ENCODE measurements at regions not wholly inside any gene's neighbourhood (a gene's known extent, or its start where the extent isn't known, plus 50 kb on each side); places are given as distances from the start of the nearest gene placed in this dataset.
"Not testable (repeated sequence)": the region's sequence is repeated elsewhere in the genome, so short reads cannot be mapped to it uniquely, and the experiment has no call there.

DNA sequence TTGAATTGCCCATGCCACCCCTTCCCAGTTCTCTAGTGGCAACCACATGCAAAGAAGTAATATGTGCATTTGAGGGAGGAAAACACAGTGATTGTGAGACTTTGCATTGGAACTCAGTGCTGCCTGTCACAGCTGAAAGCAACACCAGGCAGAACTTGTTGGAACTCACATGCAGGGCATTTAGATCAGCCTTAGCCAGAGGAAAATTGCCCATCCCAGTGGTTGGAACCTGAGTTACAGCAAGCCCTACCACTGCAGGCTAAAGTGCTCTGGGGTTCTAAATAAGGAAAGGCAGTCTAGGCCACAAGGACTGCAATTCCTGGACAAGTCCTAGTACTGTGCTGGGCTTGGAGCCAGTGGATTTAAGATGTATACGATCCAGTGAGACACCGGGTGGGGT lies 245.3 kb upstream of the UFL1 start:
- DNase-seq, result no peak

DNA sequence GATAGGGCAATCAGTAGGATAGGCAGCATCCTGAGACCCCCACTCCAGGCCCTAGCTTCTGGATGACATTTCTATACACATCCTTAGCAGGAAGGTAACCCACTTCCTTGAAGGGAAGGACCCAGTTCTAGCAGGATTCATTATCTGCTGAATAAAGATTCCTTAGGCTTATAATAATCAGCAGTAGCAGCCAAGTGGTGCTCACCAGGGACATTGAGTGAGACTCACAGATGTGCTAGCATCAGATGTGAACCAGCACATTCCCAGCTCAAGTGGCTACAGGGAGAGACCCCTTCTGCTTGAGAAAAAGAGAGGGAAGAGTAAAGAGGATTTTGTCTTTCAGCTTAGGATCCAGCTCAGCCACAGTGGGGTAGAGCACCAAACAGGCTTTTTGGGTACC lies 244.8 kb upstream of the UFL1 start:
- no peak for DNase-seq

DNA sequence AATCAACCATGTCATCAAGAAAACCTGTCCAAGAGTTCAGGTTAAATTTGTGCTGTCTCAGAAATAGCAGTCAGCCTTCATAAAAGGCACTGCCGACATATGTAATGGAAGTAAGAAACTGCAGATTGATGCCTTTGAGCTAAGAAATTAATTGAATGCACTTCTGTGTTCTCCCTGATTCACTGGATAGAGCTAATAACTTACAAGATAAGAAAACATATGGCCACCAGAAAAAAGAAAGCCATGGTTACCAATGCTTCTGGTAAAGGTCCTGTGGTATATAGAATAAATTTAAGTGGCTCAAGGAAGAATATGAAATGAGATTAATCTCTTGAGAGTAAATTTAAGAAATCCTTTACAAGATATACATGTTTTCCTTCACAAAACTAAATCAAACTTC lies 242.5 kb upstream of the UFL1 start:
- no peak for DNase-seq

DNA sequence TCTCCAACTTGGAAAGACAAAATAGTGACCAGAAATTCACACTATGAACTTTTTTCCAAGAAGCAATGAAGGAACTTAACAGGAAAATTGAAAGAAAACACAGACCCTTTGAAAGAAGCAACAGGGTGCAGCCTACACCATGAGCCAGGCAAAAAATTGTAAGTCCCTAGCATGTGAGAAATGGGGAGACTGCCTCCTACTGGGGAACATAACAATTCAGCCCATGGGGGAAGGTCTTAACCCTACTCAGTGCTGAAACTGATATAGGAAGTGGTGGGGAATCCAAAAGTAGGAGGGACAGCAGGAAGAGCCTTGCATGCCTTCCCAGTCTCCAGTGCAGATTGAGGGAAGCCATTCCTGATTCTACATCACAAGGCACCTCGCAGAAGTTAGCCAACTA lies 235.1 kb upstream of the UFL1 start:
- no peak for DNase-seq

DNA sequence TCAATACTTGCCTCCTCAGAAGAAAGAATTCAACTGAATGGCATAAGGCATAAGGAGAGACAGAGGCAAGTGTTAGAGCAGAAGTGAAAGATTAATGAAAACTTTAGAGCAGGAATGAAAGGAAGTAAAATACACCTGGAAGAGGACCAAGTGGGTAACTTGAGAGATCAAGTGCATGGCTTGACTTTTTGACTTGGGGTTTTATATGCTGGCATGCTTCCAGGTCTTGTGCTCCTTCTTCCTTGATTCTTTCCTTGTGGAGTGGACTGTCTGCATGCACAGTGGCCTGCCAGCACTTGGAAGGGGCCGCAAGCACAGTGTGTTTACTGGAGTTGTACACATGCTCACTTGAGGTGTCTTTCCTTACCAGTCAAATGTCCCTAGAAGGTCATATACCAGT lies 222.1 kb upstream of the UFL1 start:
- no peak for DNase-seq

DNA sequence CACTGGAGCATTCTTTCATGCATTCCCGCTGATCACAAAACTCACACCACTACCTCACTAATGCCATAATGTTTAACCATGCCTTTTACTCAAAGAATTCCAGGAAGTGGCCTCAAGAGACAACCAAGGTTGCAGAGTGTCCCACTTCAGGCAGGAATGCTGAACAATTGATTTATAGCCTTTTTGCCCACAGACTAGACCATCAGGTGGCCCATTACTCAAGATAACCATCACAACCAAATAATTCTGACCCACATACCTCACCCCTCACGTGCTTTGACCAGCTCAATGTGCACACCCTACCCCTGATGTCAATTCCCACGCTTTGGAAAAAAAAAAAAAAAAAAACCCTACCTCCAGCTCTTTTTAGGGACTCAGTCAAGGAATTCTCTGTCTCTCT lies 220.6 kb upstream of the UFL1 start:
- no peak for DNase-seq

- DNase-seq, result no peak
Measured at GRCh38 chr6:96301781-96302180, 219.8 kb upstream of the UFL1 start.

DNA sequence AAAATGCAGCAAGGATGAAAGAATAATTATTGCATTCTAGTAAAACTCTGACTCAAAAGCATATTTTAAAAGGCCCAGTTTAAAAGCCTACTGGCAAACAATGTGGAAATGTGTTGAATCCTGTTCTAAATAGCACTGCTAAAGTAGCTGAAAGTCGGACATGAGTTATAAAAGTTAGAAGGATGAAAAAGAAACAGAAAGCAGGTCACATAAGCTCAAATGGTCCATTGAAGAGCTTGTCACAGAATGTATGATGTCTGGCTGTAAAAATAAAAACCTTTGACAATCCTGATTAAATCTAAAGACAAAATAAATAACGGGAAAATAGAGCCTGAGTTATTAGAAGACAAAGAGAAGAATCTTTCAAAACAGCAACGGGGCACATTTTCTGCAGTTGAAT lies 218.6 kb upstream of the UFL1 start:
- DNase-seq, result no peak

DNA sequence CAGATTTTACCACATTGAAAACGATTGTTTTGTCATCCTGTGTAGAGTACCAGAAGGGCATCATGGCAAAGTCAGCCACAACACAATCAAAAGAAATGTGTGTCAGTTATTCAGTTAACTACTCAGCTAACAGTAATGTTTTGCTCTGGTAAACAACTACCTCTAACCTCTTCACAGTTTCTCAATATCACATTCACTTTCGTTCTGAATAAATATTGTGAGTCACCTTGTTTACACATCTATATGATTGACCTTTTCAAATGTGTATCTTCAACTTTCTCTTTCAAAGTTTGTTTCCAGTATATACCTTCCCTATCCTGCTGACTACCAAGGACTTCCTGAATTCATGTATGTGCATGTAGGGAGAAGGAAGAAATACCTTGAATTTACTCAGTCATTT lies 216.6 kb upstream of the UFL1 start:
- no peak for DNase-seq

- DNase-seq, result no peak
Measured at GRCh38 chr6:96330884-96331283, 190.7 kb upstream of the UFL1 start.

DNA sequence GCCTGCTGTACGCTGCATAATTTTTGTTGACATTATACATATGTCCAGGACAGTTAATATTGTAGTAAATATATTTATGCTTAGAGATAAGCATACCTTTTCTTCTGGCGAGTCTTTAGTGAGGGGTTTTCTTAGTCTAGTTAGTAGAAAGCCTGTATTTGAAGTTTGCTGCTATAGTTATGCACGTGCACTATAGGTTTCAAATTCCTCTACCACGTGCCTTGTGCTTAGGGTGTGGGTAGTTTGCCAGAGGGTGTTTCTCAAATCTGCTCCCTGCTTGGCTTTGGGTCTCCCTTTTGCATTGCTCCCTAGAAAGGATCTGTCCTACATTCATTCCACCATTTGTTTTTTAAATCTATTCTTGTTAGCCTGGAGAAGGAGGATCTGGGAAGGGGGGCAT lies 181.4 kb upstream of the UFL1 start:
- no peak for DNase-seq

GRCh38 chr6:96345501-96345900 lies 176.1 kb upstream of the UFL1 start:
- no peak for DNase-seq

GRCh38 chr6:96381246-96381645 lies 140.4 kb upstream of the UFL1 start:
- no peak for DNase-seq

DNA sequence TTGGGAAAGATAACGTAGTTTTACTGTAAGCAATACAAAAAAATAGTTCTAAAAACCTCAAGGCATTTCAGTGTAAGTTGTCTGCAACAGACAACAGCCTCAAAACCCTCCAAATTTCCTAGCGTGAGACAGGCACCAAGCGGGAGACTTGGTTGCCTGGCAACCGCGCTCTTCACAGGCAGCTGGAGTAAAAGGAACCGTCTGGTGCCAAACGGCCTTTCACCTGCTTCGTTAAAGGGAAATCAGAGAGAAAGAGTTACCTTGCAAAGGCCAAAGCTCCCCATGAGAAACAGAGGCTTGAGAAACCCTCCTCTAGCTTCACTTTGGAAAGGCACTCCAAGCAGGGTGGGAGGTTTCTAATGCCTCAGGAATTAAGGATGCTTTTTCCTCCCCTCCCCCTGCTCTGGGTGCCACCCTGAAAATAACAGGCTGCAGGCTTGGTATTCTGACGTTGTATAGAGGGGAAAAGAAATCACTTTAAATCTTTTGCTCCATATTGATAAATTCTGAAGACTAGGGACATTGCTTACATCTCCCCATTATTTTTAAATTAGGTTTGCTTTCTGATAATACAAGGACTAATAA lies 129.7 kb upstream of the UFL1 start:
- DNase-seq, result peak; percentile 79

DNA sequence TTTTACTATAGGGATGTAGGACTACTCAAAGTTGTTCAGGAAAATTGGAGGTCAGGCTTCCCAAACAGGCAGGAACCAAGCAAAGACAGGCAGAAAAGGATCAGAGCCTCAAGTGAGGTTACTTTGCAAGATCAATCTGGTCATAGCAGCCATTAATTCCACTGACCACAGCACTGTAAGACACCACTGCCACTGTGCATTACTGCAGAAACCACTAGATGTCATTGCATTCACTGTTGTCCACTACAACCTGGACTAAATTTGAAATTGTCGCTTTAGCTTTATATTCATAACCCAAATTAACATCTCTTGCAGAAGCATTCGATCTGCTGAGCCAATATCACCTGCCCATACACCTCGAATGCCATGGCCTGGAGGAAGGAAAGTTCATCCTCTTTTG lies 126.9 kb upstream of the UFL1 start:
- DNase-seq, result peak; percentile 12

DNA sequence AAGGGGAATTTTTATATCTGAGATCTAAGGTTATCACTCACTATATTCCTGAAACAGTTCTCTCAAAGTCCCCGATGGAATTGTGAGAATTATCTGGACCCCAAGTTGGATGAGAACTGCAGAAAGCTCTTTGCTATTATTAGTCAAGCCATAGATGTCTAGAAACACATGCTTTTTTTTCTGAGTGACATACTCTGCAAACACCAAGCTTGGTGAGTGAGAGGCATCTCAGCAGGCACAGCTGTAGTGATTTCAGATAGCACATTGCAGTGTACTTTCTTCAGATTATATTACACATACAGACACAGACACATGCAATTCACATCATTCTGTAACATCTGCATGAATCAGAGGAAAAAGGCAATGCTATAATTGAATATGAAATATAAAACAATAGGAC lies 111.1 kb upstream of the UFL1 start:
- DNase-seq, result no peak

- no peak for DNase-seq
Measured at GRCh38 chr6:96420294-96420693, 101.3 kb upstream of the UFL1 start.

GRCh38 chr6:96433950-96434349 lies 87.7 kb upstream of the UFL1 start:
- DNase-seq, result no peak

DNA sequence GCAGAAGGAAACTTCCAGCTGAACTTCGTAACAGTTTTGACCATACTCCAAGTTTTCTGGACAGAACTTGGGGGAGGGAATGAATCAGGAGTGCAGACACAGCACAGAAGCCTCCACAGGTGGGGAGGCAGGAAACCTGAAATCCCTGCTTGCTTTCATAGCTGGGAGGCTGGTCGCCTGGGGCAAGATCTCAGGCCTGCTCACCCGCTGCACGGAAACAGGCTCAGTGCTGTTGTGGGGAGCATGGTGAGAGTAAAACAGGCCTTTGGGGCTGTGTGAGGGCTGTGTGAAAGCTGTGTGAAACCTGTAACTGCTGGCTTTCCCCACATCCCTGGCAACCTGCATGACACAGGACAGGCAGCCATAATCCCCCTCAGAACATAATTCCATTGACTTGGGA lies 85.2 kb upstream of the UFL1 start:
- no peak for DNase-seq

GRCh38 chr6:96437228-96437627 lies 84.4 kb upstream of the UFL1 start:
- not testable (repeated sequence) for DNase-seq

- DNase-seq, result no peak
Measured at GRCh38 chr6:96450082-96450769, 71.4 kb upstream of the UFL1 start.

GRCh38 chr6:96450770-96451130 lies 70.9 kb upstream of the UFL1 start:
- DNase-seq, result no peak

- no peak for DNase-seq
Measured at GRCh38 chr6:96458771-96459170, 62.8 kb upstream of the UFL1 start.

DNA sequence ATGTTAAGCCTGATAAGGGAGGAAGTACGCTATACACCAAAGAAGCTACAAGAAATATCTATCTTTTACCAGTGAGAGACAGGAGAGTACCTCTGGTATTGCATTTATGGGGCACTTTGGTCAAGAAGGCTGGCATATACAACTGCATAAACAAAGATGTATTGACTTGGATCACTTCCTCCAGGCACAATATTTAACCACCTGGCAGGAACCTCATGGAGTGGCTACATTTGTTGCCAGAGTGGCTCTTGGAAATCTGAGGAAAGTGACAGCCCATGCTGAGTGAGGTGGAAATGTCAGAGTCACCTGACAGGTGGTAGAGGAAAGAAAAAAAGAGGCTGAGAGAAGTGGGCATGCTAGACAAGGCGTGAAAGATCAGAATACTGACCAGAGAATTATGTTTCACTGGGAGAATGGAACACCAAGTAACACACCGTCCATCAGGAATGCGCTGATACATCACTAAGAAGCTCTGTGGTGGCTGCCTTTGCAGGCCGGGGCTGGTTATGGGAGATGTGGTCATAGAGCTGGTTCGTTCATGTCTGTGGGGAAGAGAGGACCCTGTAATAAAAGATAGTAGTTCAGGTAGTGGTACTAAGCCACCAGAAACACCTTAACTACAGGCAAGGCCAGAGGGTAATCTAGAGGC lies 61.4 kb upstream of the UFL1 start:
- DNase-seq, result peak; percentile 37

All from NCI-H146 (cell line).